Endothelial cell of umbilical vein (primary cell): ENCODE measurements at regions not wholly inside any gene's neighbourhood (a gene's known extent, or its start where the extent isn't known, plus 50 kb on each side); places are given as distances from the start of the nearest gene placed in this dataset.

Experiments
- CTCF ChIP-seq, 2 donors: IDR thresholded peaks; 1 replicate in 1 of 2; 2 replicates in 1 of 2; pipeline ENCODE4 v1.5.1; 2011; ENCODE audit warnings: low read length in 2 of 2, mild to moderate bottlenecking in 2 of 2, moderate library complexity in 2 of 2, control low read depth in 1 of 2, inconsistent platforms in 1 of 2, low read depth in 1 of 2; ENCODE audit not compliant: insufficient read depth in 1 of 2; ENCODE audit errors: extremely low read depth in 1 of 2
- EZH2 ChIP-seq: IDR thresholded peaks from 2 replicates; pipeline ENCODE4 v1.6.1; 2012; ENCODE audit warnings: borderline replicate concordance, low read depth, mild to moderate bottlenecking, moderate library complexity, low read length, inconsistent platforms; ENCODE audit not compliant: severe bottlenecking
- POLR2A ChIP-seq: IDR thresholded peaks from 2 replicates; pipeline ENCODE4 v1.6.1; 2012; ENCODE audit warnings: low read depth, mild to moderate bottlenecking, control low read depth, low read length
- POLR2AphosphoS5 ChIP-seq: IDR thresholded peaks from 2 replicates; pipeline ENCODE4 v1.6.1; 2012; ENCODE audit warnings: low read depth, mild to moderate bottlenecking, control low read depth, low read length, moderate library complexity; ENCODE audit not compliant: insufficient read depth

- no peak for TF ChIP-seq CTCF (IDR thresholded peaks at IDR 0.05; ENCODE audit: extremely low read depth in 1 of 2, insufficient read depth in 1 of 2, low read depth in 1 of 2, low read length in 2 of 2)
- no peak for TF ChIP-seq POLR2A
- no peak for TF ChIP-seq EZH2
- no peak for TF ChIP-seq POLR2AphosphoS5
Observed at GRCh38 chr16:64731891-64732290, 390.0 kb downstream of the CDH11 start.
